GM19438 (cell line): ENCODE measurements at regions not wholly inside any gene's neighbourhood (a gene's known extent, or its start where the extent isn't known, plus 50 kb on each side); places are given as distances from the start of the nearest gene placed in this dataset.

Experiments used
- ATAC-seq: cut with Tn5 transposase; IDR thresholded peaks from one replicate; pipeline ENCODE4 v1.9.1; 2021; ENCODE audit warnings: low read depth; ENCODE audit not compliant: unreplicated experiment

- ATAC-seq, result no peak
These were observed 1900.0 kb upstream of the SEL1L start for GRCh38 chr14:83433618-83434017.

- ATAC-seq, result no peak
These were observed 1908.1 kb upstream of the SEL1L start for GRCh38 chr14:83441801-83442200.

GRCh38 chr14:83455561-83455960 is 1921.9 kb upstream of the SEL1L start:
- ATAC-seq, result no peak

- ATAC-seq, result no peak
These were observed 1927.9 kb upstream of the SEL1L start for GRCh38 chr14:83461521-83461920.

DNA sequence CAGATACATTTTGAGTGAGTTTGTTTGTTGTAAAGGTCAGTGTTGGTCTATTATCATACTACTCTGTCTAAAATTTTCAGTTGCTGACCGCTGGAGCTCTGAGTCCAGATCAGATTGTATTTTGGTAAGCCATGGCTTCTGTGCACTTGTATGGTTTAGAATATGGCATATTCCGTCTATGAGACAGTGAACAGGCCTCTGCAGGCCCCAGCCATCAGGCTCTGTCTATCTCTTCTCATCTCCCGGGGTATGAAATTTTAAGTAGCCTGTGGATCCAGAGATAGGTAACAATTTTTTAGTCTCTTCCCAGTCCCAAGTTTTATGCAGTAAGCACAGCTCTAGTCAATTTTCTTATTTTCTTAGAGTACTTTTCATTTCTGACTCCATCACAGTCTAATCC is 1929.1 kb upstream of the SEL1L start:
- no peak for ATAC-seq

DNA sequence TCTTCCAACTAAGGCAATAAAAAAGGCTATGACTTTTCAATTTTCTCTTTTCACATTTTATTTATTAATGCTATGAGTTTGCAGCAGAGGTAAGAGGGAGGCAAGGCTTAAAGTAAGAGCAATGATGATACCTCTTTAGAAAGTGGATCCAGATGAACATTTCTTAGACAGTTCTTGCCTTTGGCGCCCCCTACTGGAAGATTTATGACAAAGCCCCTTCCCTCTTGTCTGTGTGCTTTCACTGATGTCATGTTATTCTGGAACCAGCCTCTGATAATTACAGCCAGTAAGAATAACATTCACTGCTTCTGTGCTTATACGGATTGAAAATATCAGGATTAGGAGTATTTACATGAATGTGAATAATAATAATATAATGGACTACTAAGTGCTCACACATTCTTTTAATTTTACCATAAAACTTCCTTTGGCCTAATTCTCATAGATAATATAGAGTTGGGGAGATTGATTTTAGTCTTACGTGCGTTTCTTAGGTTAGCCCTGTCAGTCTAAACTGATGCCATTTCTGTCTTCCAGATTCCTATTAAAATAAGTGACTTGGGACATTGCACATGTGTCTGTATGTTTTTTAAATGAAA is 1929.9 kb upstream of the SEL1L start:
- no peak for ATAC-seq

DNA sequence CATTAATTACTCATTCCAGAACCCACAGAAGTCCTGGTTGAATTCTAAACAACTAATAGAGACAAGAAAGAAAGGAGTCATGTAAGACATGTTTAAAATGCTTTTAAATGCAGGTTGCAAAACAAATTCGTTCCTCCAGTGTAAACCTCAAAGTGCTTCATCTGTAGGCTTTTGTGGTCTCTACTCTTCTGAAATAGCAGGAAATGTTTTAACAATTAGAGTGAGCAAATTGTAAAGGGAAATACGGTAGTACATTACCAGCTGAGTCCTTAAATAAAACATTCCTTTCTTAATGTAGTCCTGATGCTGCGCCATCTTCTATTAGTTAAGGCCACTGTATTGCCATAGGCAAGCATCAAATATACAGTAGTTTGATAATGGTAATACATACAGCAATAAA is 1934.2 kb upstream of the SEL1L start:
- ATAC-seq, result no peak

DNA sequence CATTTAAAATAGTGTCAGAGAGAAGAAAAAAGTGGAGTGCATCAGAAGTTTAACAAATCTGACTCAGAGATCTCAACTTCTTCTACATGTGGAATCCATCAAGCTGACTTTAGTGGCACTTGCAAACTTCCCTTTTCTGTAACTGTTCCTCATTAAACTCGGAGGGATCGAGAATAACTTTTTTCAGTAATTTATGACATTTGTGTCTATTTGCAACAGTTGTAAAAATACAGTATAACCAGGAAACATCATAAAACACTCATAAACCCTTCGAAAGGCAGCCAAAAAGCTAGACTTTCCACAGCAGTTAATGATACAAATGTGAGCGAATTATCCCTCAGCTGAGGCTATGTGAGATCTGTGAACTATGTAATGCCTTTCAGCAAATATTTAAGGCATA is 1936.8 kb upstream of the SEL1L start:
- no peak for ATAC-seq

GRCh38 chr14:83470959-83471695 is 1937.5 kb upstream of the SEL1L start:
- ATAC-seq, result no peak

GRCh38 chr14:83473416-83474235 is 1940.0 kb upstream of the SEL1L start:
- no peak for ATAC-seq

DNA sequence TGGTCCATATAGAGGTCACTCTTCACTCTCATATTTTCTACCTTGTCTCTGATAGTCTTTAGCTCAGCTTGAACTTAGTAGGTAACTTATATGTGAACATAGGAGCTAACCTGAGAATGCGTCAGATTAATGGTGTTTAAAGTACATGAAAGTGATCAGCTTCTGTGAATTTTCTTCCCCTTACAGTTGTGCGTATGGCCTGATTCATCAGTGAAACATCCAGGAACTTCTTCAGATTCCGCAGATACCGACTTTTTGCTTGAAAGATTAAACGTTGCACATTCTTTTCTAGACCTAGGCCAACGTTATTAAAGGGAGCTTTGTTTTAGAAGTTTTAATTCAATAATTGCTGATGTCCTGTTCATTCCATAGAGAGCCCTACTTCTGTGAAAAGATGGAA is 1945.1 kb upstream of the SEL1L start:
- no peak for ATAC-seq

- no peak for ATAC-seq
These were observed 1949.4 kb upstream of the SEL1L start for GRCh38 chr14:83483063-83483462.

DNA sequence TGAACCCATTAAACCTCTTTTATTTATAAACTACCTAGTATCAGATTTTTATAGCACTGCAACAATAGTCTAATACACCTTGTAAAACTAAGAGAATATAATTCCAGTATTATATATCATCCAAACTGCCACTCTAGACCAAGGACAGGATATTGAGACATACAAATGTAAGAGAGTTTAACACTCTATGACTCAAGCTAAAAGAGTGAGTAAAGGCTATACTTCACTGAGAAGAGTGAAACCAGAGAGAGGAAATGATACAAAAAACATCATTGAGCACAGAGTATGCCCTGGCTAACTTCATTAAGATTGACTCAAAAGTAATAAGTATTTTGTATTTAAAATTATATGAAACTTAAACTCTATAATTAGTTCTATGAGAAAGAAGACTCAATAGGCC is 1951.9 kb upstream of the SEL1L start:
- no peak for ATAC-seq

DNA sequence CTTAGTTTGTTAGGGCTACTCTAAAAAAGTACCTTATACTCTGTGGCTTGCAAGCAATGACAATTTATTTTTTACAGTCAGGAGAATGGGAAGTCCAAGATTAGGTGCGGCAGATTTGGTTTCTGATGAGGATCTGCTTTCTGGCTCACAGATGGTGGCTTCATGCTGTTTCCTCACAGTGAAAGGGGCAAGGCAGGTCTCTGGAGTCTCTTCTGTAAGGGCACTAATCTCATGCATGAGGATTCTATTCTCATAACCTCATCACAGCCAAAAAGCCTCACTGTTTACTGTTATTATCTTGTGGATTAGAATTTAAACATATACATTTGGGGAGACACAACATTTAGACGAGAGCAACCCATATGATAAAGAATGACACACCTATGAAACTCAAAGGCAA is 1957.4 kb upstream of the SEL1L start:
- ATAC-seq, result no peak

DNA sequence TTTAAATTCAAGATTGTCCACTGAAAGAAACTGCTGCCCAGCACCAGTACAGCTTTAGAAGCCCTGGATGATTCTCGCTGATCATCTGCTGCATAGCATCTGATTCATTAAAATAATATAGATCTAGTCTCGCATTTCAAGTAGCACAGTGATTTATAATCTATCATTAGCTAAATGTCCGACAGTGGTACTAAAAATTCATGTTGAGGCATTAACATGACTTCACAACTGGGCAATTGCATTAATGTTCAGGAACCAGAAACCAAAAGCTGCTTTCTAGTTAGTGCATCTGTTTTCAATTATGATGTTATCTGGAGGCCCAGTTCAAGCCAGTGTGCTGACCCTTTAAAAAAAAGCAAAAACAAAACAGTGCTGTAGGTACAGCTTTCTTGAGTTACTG is 1987.2 kb upstream of the SEL1L start:
- no peak for ATAC-seq

DNA sequence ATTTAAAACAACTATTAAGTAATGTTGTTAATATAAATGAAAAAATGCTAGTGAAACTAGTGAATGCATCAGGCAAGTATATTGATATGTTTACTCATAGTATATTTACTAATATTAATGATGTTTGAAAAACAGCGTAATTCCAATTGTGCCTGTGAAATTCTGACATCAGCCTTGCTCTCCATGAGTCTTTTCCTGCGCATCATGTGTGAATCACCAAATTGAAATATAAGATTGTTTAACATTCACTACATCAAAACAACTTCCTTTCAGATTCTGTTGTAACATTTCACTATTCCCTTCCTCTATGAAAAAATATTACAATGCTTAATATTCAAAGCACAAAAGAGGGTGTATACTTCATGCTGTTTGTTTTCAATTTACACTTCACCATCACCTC is 1995.9 kb upstream of the SEL1L start:
- ATAC-seq, result no peak

- no peak for ATAC-seq
These were observed 1996.2 kb upstream of the FLRT2 start for GRCh38 chr14:83533734-83534133.

DNA sequence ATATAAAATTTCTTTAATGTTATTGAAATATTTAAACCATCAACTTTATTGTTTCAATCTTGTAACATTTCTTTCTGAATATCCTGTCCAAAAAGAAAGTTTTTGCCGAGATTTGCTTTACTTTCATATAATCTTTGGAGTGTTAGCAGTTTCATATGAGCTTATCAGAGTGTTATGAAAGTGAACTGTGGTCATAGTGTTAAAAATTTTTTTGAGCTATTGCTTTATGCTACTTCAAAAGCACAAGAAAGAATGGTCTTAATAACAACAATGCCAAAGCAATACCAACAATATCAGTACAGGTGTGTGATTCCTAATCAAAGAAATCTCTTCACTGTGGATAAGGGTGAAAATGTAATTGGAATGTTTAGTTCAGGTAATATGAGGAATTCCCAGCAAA is 1994.9 kb upstream of the FLRT2 start:
- ATAC-seq, result no peak

GRCh38 chr14:83535444-83535843 is 1994.5 kb upstream of the FLRT2 start:
- ATAC-seq, result no peak

GRCh38 chr14:83541147-83541546 is 1988.8 kb upstream of the FLRT2 start:
- ATAC-seq, result no peak

DNA sequence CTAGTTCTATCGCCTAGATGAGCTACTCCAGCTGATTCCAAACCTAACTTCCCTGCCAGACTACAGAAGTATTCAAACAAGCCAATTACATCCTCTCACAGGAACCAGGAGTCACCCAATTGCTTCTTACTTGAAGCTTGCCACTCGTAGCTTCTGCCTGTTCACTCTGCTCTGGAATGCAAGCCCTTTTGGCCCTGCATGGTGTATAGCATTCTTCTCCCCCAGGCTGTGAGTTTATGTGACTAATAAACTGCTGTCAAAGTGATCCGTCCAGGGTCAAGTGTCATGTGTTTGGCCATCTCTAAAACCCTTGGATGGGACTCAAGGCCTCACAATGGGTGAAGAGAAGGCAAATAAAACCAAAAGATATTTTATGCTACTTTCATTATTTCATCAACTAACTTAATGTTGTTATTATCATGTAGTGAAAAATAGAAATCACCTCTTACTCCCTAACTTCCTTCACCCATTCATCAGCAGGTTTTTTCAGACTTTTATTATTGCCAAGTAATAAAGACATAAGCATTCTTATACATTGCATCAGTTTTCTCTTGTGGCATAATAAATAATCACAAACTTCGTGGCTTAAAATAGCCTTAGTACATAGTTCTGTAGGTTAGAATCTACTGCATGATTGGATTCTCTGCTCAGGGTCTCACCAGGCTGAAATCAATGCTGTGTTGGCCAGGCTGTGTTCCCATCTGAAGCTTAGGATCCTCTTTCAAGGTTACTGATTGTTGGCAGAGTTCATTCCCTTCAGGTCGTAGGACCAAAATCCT is 1981.7 kb upstream of the FLRT2 start:
- no peak for ATAC-seq
